ENCODE measurements at regions not wholly inside any gene's neighbourhood (a gene's known extent, or its start where the extent isn't known, plus 50 kb on each side); places are given as distances from the start of the nearest gene placed in this dataset.

DNA sequence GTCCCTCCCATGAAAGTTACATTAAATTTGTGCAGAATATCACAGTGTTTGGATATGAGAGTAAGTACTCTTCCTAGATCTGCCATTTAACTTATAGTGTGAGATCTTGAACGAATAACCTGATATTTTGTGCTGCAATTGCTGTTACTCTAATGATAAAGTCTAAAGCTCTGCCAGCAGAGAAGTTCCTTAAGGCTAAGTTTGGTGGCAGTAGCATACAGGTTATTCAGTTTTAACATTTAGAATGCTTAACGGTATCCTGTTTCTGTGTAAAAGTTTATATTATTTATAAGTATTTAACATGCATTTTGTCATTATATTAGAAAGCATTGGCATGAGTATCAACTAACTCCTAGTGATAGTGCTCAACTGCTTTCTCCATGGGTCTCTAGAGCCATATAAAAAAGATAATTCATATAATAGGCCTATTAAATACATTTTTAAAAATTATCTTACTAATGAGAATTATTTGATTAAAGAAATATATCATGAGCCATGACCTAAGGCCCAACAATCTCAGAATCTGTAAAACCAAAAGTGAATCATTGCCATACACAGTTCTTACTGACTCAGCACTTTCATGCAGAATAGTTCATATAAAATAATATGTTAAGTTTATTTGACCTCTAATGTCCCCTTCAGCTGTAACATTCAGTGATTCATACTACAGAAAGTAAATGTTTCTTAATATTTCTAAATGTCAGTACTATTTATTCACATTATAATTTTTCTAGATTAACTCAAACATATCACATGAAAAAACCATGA, 1058.6 kb downstream of the TRHDE start:
- no peaks in the 10 kb centered on the region for H3K36me3 Mint-ChIP-seq (ENCODE audit: low read depth)
- Histone ChIP-seq H3K36me3 (ENCODE audit: insufficient read depth) (no peaks in the 10 kb centered on the region), H3K4me2 (no peak overlapping the region), H4K20me1 (replicated peaks; ENCODE audit: insufficient read depth) (no peaks in the 10 kb centered on the region), H3K27ac (ENCODE audit: low read depth) (no peak overlapping the region), H3K27me3 (ENCODE audit: insufficient read depth) (no peaks in the 10 kb centered on the region), H3K4me1 (ENCODE audit: insufficient read depth) (no peaks in the 10 kb centered on the region), H3F3A (replicated peaks; ENCODE audit: low read depth) (no peaks in the 10 kb centered on the region), H3K9me2 (ENCODE audit: insufficient read depth) (no peaks in the 10 kb centered on the region), H3K79me2 (replicated peaks; ENCODE audit: insufficient read depth) (no peaks in the 10 kb centered on the region), H2AFZ (no peak overlapping the region), H3K4me3 (no peak overlapping the region)
- no peaks in the 10 kb centered on the region for H3K9me3 Mint-ChIP-seq
- H3K27me3 Mint-ChIP-seq (ENCODE audit: insufficient read depth, low read depth, poor library complexity), result no peaks in the 10 kb centered on the region
- no peaks in the 10 kb centered on the region for H3K4me1 Mint-ChIP-seq
- no peak overlapping the region for H3K4me3 Mint-ChIP-seq
- TF ChIP-seq EZH2 (IDR thresholded peaks at IDR 0.05; ENCODE audit: low read depth, unreplicated experiment), result no peak
- no peak for TF ChIP-seq NANOG (IDR thresholded peaks at IDR 0.05; ENCODE audit: borderline replicate concordance)
- TF ChIP-seq ZNF331 (CRISPR knock-in tag; IDR thresholded peaks at IDR 0.05; ENCODE audit: low read depth), result no peak
- TF ChIP-seq, protein P1, sequence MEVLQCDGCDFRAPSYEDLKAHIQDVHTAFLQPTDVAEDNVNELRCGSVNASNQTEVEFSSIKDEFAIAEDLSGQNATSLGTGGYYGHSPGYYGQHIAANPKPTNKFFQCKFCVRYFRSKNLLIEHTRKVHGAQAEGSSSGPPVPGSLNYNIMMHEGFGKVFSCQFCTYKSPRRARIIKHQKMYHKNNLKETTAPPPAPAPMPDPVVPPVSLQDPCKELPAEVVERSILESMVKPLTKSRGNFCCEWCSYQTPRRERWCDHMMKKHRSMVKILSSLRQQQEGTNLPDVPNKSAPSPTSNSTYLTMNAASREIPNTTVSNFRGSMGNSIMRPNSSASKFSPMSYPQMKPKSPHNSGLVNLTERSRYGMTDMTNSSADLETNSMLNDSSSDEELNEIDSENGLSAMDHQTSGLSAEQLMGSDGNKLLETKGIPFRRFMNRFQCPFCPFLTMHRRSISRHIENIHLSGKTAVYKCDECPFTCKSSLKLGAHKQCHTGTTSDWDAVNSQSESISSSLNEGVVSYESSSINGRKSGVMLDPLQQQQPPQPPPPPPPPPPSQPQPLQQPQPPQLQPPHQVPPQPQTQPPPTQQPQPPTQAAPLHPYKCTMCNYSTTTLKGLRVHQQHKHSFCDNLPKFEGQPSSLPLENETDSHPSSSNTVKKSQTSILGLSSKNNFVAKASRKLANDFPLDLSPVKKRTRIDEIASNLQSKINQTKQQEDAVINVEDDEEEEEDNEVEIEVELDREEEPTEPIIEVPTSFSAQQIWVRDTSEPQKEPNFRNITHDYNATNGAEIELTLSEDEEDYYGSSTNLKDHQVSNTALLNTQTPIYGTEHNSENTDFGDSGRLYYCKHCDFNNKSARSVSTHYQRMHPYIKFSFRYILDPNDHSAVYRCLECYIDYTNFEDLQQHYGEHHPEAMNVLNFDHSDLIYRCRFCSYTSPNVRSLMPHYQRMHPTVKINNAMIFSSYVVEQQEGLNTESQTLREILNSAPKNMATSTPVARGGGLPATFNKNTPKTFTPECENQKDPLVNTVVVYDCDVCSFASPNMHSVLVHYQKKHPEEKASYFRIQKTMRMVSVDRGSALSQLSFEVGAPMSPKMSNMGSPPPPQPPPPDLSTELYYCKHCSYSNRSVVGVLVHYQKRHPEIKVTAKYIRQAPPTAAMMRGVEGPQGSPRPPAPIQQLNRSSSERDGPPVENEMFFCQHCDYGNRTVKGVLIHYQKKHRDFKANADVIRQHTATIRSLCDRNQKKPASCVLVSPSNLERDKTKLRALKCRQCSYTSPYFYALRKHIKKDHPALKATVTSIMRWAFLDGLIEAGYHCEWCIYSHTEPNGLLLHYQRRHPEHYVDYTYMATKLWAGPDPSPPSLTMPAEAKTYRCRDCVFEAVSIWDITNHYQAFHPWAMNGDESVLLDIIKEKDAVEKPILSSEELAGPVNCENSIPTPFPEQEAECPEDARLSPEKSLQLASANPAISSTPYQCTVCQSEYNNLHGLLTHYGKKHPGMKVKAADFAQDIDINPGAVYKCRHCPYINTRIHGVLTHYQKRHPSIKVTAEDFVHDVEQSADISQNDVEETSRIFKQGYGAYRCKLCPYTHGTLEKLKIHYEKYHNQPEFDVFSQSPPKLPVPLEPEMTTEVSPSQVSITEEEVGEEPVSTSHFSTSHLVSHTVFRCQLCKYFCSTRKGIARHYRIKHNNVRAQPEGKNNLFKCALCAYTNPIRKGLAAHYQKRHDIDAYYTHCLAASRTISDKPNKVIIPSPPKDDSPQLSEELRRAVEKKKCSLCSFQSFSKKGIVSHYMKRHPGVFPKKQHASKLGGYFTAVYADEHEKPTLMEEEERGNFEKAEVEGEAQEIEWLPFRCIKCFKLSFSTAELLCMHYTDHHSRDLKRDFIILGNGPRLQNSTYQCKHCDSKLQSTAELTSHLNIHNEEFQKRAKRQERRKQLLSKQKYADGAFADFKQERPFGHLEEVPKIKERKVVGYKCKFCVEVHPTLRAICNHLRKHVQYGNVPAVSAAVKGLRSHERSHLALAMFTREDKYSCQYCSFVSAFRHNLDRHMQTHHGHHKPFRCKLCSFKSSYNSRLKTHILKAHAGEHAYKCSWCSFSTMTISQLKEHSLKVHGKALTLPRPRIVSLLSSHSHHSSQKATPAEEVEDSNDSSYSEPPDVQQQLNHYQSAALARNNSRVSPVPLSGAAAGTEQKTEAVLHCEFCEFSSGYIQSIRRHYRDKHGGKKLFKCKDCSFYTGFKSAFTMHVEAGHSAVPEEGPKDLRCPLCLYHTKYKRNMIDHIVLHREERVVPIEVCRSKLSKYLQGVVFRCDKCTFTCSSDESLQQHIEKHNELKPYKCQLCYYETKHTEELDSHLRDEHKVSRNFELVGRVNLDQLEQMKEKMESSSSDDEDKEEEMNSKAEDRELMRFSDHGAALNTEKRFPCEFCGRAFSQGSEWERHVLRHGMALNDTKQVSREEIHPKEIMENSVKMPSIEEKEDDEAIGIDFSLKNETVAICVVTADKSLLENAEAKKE (CRISPR knock-in tag; IDR thresholded peaks at IDR 0.05), result no peak
- no peak for TF ChIP-seq EZH2phosphoT487 (IDR thresholded peaks at IDR 0.05; ENCODE audit: unreplicated experiment)
- no peak for TF ChIP-seq STAT1 (IDR thresholded peaks at IDR 0.05; ENCODE audit: unreplicated experiment)
- TF ChIP-seq, protein P2, sequence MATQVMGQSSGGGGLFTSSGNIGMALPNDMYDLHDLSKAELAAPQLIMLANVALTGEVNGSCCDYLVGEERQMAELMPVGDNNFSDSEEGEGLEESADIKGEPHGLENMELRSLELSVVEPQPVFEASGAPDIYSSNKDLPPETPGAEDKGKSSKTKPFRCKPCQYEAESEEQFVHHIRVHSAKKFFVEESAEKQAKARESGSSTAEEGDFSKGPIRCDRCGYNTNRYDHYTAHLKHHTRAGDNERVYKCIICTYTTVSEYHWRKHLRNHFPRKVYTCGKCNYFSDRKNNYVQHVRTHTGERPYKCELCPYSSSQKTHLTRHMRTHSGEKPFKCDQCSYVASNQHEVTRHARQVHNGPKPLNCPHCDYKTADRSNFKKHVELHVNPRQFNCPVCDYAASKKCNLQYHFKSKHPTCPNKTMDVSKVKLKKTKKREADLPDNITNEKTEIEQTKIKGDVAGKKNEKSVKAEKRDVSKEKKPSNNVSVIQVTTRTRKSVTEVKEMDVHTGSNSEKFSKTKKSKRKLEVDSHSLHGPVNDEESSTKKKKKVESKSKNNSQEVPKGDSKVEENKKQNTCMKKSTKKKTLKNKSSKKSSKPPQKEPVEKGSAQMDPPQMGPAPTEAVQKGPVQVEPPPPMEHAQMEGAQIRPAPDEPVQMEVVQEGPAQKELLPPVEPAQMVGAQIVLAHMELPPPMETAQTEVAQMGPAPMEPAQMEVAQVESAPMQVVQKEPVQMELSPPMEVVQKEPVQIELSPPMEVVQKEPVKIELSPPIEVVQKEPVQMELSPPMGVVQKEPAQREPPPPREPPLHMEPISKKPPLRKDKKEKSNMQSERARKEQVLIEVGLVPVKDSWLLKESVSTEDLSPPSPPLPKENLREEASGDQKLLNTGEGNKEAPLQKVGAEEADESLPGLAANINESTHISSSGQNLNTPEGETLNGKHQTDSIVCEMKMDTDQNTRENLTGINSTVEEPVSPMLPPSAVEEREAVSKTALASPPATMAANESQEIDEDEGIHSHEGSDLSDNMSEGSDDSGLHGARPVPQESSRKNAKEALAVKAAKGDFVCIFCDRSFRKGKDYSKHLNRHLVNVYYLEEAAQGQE (IDR thresholded peaks at IDR 0.05; ENCODE audit: unreplicated experiment), result no peak
- no peak for TF ChIP-seq POLR2AphosphoS5 (IDR thresholded peaks at IDR 0.05; ENCODE audit: low read depth)
- TF ChIP-seq, protein P3, sequence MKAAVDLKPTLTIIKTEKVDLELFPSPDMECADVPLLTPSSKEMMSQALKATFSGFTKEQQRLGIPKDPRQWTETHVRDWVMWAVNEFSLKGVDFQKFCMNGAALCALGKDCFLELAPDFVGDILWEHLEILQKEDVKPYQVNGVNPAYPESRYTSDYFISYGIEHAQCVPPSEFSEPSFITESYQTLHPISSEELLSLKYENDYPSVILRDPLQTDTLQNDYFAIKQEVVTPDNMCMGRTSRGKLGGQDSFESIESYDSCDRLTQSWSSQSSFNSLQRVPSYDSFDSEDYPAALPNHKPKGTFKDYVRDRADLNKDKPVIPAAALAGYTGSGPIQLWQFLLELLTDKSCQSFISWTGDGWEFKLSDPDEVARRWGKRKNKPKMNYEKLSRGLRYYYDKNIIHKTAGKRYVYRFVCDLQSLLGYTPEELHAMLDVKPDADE (IDR thresholded peaks at IDR 0.05), result no peak
- no peak for TF ChIP-seq CREB1 (CRISPR knock-in tag; IDR thresholded peaks at IDR 0.05; ENCODE audit: low read depth)
- TF ChIP-seq ZNF114 (CRISPR knock-in tag; IDR thresholded peaks at IDR 0.05), result no peak
- TF ChIP-seq JUNB (IDR thresholded peaks at IDR 0.05; ENCODE audit: unreplicated experiment), result no peak
- TF ChIP-seq, protein P4, sequence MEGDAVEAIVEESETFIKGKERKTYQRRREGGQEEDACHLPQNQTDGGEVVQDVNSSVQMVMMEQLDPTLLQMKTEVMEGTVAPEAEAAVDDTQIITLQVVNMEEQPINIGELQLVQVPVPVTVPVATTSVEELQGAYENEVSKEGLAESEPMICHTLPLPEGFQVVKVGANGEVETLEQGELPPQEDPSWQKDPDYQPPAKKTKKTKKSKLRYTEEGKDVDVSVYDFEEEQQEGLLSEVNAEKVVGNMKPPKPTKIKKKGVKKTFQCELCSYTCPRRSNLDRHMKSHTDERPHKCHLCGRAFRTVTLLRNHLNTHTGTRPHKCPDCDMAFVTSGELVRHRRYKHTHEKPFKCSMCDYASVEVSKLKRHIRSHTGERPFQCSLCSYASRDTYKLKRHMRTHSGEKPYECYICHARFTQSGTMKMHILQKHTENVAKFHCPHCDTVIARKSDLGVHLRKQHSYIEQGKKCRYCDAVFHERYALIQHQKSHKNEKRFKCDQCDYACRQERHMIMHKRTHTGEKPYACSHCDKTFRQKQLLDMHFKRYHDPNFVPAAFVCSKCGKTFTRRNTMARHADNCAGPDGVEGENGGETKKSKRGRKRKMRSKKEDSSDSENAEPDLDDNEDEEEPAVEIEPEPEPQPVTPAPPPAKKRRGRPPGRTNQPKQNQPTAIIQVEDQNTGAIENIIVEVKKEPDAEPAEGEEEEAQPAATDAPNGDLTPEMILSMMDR (conservative IDR thresholded peaks at IDR 0.05; ENCODE audit: low read depth in 2 of 2), result no peak
- no peak for DNase-seq (ENCODE audit: low spot score)
- no peak overlapping the region for H3K27ac Mint-ChIP-seq
- ATAC-seq, result no peak

Data from GM23338 (cell line).